GM23248 (cell line): ENCODE measurements at regions not wholly inside any gene's neighbourhood (a gene's known extent, or its start where the extent isn't known, plus 50 kb on each side); places are given as distances from the start of the nearest gene placed in this dataset.

Experiments used
- DNase-seq: peaks from one replicate; pipeline ENCODE4 v3.0.0-alpha.2; 2015
- H2AFZ ChIP-seq: fragments of 200-600 bp; sonication (generic); 2 replicates; pipeline ENCODE4 v1.6.1; 2016; ENCODE audit warnings: antibody characterized with exemption
- H3F3A ChIP-seq: fragments of 200-600 bp; sonication (generic); 2 replicates; pipeline ENCODE4 v1.6.1; 2016; ENCODE audit warnings: mild to moderate bottlenecking, antibody characterized with exemption, mixed run types; ENCODE audit not compliant: insufficient read depth
- H3K27ac ChIP-seq: fragments of 200-600 bp; sonication (generic); 2 replicates; pipeline ENCODE4 v1.5.1; 2016; ENCODE audit warnings: mild to moderate bottlenecking
- H3K27me3 ChIP-seq: fragments of 200-600 bp; sonication (generic); replicated peaks from 2 replicates; pipeline ENCODE4 v1.6.1; 2016; ENCODE audit warnings: mild to moderate bottlenecking; ENCODE audit not compliant: insufficient read depth
- H3K36me3 ChIP-seq: fragments of 200-600 bp; sonication (generic); 2 replicates; pipeline ENCODE4 v1.6.1; 2016; ENCODE audit warnings: low read depth, mild to moderate bottlenecking
- H3K4me1 ChIP-seq: fragments of 200-600 bp; sonication (generic); 2 replicates; pipeline ENCODE4 v1.6.1; 2016; ENCODE audit warnings: mild to moderate bottlenecking; ENCODE audit not compliant: insufficient read depth
- H3K4me2 ChIP-seq: fragments of 200-600 bp; sonication (generic); one replicate; pipeline ENCODE4 v1.6.1; 2016; ENCODE audit warnings: mild to moderate bottlenecking; ENCODE audit not compliant: unreplicated experiment
- H3K4me3 ChIP-seq: fragments of 200-600 bp; sonication (generic); 2 replicates; pipeline ENCODE4 v1.5.1; 2016; ENCODE audit warnings: mild to moderate bottlenecking
- H3K79me2 ChIP-seq: fragments of 200-600 bp; sonication (generic); 2 replicates; pipeline ENCODE4 v1.6.1; 2016; ENCODE audit warnings: mild to moderate bottlenecking; ENCODE audit not compliant: insufficient read depth
- H3K9ac ChIP-seq: fragments of 200-600 bp; sonication (generic); 2 replicates; pipeline ENCODE4 v1.6.1; 2016; ENCODE audit warnings: mild to moderate bottlenecking
- H3K9me2 ChIP-seq: fragments of 200-600 bp; sonication (generic); 2 replicates; pipeline ENCODE4 v1.6.1; 2016; ENCODE audit warnings: mixed run types, mild to moderate bottlenecking, moderate library complexity; ENCODE audit not compliant: insufficient read depth
- H3K9me3 ChIP-seq: fragments of 200-600 bp; sonication (generic); one replicate; pipeline ENCODE4 v1.6.1; 2017; ENCODE audit warnings: low read depth
- H4K20me1 ChIP-seq: fragments of 200-600 bp; sonication (generic); 2 replicates; pipeline ENCODE4 v1.6.0; 2016; ENCODE audit not compliant: insufficient read depth
- EZH2 ChIP-seq: fragments of 200-600 bp; sonication (generic); IDR thresholded peaks from 2 replicates; pipeline ENCODE4 v1.6.1; 2018; ENCODE audit warnings: antibody characterized with exemption, mild to moderate bottlenecking; ENCODE audit not compliant: insufficient read depth, poor library complexity, severe bottlenecking
- EZH2phosphoT487 ChIP-seq: fragments of 200-600 bp; sonication (generic); IDR thresholded peaks from 2 replicates; pipeline ENCODE4 v1.6.1; 2018; ENCODE audit warnings: antibody characterized with exemption, moderate library complexity, mild to moderate bottlenecking, low read depth; ENCODE audit not compliant: insufficient read depth
- WGBS, 2 experiments: methylation state at CpG; one replicate each; pipeline ENCODE4 v1.1.6; 2015 to 2017; ENCODE audit warnings: low lambda C conversion rate in 2 of 2, low coverage in 1 of 2; ENCODE audit errors: missing lambda C conversion rate in 2 of 2; 5-methylcytosine and 5-hydroxymethylcytosine counted together
- in situ Hi-C: fragments of 300-500 bp; cut with MboI; formaldehyde crosslinking; loops from 2 replicates; pipeline ENCODE4 v1.15.0; 2020

DNA sequence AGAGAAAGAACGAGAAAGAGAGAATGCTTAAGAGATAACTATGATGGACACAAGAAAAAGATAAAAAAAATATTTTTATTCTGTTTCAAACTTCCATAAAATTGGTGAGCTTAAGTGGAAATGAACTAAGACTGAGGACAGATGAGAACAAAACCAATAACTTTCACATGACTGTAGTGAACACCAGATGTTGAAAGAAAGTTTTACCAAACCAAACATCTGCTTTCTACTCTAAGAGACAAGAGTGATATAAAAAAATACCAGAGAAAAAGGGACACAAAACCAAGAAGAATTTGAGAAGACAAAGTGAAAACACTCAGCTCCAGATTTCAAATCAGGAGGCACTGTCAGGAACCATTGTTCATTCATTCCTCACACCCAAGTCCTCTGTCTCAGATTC, 147.9 kb downstream of the IMPG2 start:
- Histone ChIP-seq H3K4me3 (no peak overlapping the region), H3K36me3 (no peaks in the 10 kb centered on the region), H3K9me2 (no peaks in the 10 kb centered on the region), H3F3A (no peaks in the 10 kb centered on the region), H3K9ac (no peak overlapping the region), H3K27me3 (no peaks in the 10 kb centered on the region), H3K27ac (no peak overlapping the region), H3K9me3 (no peaks in the 10 kb centered on the region), H3K79me2 (no peaks in the 10 kb centered on the region), H3K4me2 (no peak overlapping the region), H4K20me1 (no peaks in the 10 kb centered on the region), H2AFZ (no peak overlapping the region), H3K4me1 (0 out of 2 replicates have a peak, but pooled peaks cover 6% of the 10 kb centered on the region)
- 15 to 38% methylated on average over 1 of the region's 1 CpG for WGBS, 2 experiments
- in situ Hi-C loops: no loop called here
- TF ChIP-seq EZH2 (no peak), EZH2phosphoT487 (no peak)
- DNase-seq: no peak

DNA sequence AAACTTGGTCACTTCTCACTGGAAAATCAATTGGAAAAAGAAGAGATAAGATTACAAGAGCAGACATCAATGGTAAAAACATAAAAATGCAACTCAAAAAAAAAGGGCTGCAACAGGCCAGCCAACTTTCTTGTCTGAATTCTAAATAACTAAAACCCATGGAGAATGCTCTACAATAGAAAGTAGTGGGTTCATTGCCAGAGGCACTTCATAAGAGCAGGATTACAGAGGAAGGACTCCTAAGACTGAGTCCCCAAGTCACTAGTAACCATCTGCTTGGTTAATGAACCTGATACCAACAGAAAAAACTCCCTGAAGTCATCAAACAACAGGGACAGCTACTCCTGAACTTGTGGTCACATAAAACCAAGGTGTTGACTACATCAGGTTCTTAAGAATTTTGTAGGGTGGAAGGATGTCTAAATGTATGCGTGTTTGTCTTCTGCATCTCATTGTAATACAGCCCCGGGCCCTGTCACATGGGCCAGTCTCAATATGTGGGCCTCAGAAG, 148.6 kb downstream of the IMPG2 start:
- no peak for TF ChIP-seq EZH2phosphoT487
- TF ChIP-seq EZH2: no peak
- Histone ChIP-seq H3K4me3 (no peak overlapping the region), H3K4me2 (no peak overlapping the region), H3K27me3 (no peaks in the 10 kb centered on the region), H3K9me2 (no peaks in the 10 kb centered on the region), H3K9ac (no peak overlapping the region), H3K36me3 (no peaks in the 10 kb centered on the region), H4K20me1 (no peaks in the 10 kb centered on the region), H3K9me3 (no peaks in the 10 kb centered on the region), H3K79me2 (no peaks in the 10 kb centered on the region), H3K4me1 (0 out of 2 replicates have a peak, but pooled peaks cover 6% of the 10 kb centered on the region), H2AFZ (no peak overlapping the region), H3K27ac (no peak overlapping the region), H3F3A (no peaks in the 10 kb centered on the region)
- 76 to 88% methylated on average over 2 of the region's 2 CpGs for WGBS, 2 experiments
- in situ Hi-C loops: no loop called here
- no peak for DNase-seq

DNA sequence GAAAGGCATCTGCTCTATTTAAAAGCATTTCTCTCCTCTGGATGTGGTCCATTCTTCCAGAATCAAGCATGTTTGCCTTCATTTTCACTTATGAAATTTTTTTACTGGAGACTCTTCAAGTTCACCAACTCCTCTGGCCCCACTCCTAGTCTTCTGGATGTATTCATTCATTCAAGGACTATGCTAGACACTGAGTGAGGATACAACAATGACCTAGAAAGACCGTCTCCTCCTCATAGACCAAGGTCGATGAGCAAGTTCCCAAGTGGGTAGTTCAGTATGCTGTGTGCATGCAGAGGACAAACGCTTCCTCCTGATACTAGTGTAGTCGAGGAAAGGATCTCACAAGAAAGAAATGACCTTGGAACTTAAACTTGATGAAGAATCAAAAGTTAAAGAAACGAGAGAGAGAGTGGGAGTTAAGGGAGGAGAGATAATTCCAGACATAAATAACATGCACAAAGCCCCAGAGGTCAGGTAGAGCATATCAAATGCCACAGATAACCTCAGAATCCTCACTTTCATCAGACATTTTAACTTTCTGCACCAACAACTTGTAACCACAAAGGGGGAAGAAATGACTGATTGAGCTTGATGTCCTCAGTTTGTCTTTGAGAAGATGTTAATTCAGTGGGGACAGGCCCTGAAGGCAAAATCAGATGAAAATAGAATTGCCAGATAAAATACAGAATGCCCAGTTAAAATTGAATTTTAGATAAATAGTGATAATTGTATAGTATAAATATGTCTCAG, 149.4 kb downstream of the IMPG2 start:
- Histone ChIP-seq H3K9me2 (no peaks in the 10 kb centered on the region), H3K27me3 (no peaks in the 10 kb centered on the region), H3K36me3 (no peaks in the 10 kb centered on the region), H3K79me2 (no peaks in the 10 kb centered on the region), H4K20me1 (no peaks in the 10 kb centered on the region), H3K9ac (no peak overlapping the region), H2AFZ (no peak overlapping the region), H3K4me2 (no peak overlapping the region), H3F3A (no peaks in the 10 kb centered on the region), H3K9me3 (no peaks in the 10 kb centered on the region), H3K4me1 (0 out of 2 replicates have a peak, but pooled peaks cover 6% of the 10 kb centered on the region), H3K4me3 (no peak overlapping the region), H3K27ac (no peak overlapping the region)
- WGBS, 2 experiments: 62 to 66% methylated on average over 5 of the region's 5 CpGs
- TF ChIP-seq EZH2phosphoT487: no peak
- no peak for TF ChIP-seq EZH2
- no peak for DNase-seq
- in situ Hi-C loops: no loop called here

DNA sequence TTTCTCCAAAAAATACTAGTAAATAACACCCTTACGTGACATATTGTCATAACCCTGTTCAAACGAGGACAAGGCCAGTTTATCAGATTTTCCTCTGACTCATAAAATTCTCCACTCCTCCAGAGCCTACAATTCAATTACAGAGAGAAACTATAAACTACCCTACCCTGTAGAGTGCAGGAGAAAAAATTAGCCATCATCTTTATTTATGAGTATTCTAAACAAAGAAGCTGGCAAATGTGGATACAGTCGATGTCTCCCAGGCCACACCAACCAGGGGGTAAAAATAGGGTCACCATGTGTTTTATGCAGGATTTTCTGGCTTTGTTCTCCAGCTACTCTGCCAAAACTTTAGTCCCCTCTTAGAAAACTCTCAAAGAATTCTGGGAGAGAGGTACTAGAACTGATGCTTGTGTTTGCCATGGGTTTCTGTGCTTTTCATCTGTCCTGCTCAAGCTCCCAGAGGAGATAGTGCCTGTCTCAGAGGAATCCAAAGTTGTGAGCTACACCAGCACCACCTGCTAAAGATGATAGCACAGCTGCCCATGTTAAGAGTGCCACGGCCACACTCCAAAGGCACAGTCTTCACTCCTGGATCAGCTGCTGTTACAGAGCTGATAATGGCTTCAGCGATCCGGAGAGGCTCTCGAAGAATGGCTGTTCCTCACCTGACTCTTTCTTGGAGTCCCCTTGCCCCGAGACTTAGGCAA, 150.2 kb downstream of the IMPG2 start:
- Histone ChIP-seq H3K27me3 (no peaks in the 10 kb centered on the region), H3K4me1 (0 out of 2 replicates have a peak, but pooled peaks cover 6% of the 10 kb centered on the region), H3K9me2 (no peaks in the 10 kb centered on the region), H3K27ac (no peak overlapping the region), H3K4me2 (no peak overlapping the region), H2AFZ (no peak overlapping the region), H3K9me3 (no peaks in the 10 kb centered on the region), H3K4me3 (no peak overlapping the region), H4K20me1 (no peaks in the 10 kb centered on the region), H3K9ac (no peak overlapping the region), H3F3A (no peaks in the 10 kb centered on the region), H3K36me3 (no peaks in the 10 kb centered on the region), H3K79me2 (no peaks in the 10 kb centered on the region)
- peak; percentile 31 for DNase-seq
- WGBS, 2 experiments: 61 to 62% methylated on average over 8 of the region's 8 CpGs
- no peak for TF ChIP-seq EZH2phosphoT487
- no peak for TF ChIP-seq EZH2
- in situ Hi-C loops: no loop called here
